GOT3 (cell line): ENCODE measurements at regions not wholly inside any gene's neighbourhood (a gene's known extent, or its start where the extent isn't known, plus 50 kb on each side); places are given as distances from the start of the nearest gene placed in this dataset.

Experiments used
- DNase-seq: peaks from one replicate; lab custom pipeline; 2025; ENCODE audit warnings: mixed read lengths; lab: John Stamatoyannopoulos, UW

GRCh38 chr5:116651653-116652052 is 77.0 kb upstream of the SEMA6A start:
- no peak for DNase-seq

DNA sequence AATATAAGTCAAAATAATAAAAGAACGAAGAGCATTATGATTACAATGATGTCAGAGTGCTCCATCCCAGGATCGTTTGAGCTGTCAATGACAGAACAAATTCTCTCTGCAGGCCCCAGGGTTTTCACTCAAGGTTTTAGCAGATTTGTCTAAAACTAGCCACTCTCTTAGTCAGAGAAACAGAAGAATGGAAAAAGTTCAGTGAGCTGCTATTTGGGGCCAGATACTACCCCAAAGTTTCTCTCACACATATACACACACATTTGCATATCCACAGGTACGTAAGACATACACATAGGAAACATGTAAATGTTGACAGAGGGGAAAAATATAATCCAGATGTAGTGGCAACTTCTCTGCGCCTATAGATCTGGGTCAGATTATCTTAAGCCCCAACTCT is 76.3 kb upstream of the SEMA6A start:
- DNase-seq: no peak

DNA sequence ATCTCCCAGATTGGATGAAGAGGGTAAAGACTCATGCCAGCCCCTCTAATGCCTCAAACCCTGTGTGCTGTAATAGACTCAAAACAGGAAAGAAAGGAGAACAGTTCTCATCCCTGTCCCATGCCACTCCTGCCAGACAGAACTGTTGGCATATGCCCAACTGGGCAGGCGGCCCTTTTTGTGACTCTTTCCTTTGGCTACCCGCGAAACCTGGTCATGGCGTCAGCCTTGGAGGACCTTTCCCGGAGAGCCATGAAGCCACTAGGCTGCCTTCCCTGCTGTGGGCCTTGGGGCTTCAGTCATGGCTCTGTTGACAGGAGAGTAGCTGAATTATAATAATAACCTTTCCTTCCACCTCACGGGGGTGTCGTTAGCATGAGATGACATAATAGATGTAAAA is 75.9 kb upstream of the SEMA6A start:
- no peak for DNase-seq

GRCh38 chr5:116646611-116647289 is 72.1 kb upstream of the SEMA6A start:
- DNase-seq: no peak

GRCh38 chr5:116645627-116646026 is 71.0 kb upstream of the SEMA6A start:
- no peak for DNase-seq

- no peak for DNase-seq
Observed at GRCh38 chr5:116640236-116640635, 65.6 kb upstream of the SEMA6A start.

GRCh38 chr5:116637149-116637740 is 62.6 kb upstream of the SEMA6A start:
- DNase-seq: no peak

- DNase-seq: no peak
Observed at GRCh38 chr5:116632890-116633289, 58.3 kb upstream of the SEMA6A start.

- DNase-seq: no peak
Observed at GRCh38 chr5:116631147-116631546, 56.5 kb upstream of the SEMA6A start.

DNA sequence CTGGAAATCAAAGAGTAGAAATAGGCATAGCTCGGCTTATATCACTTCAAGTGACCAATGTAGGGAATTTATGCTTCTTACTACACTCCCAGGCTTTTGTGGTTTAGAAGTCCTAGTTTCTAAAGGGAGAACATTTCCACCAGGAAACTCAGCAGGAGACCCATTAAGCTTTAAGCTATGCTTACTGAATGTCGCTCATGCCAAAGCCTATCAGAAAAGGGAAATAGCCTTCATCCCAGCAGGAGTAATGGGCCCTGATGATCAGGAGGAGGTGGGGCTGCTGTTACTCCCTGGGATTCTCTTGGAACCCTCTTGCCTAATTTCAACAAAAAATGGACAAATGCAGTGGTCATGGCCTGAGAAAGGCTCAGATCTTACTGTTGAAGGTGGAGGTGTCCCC is 54.5 kb upstream of the SEMA6A start:
- no peak for DNase-seq

- no peak for DNase-seq
Observed at GRCh38 chr5:116626945-116627679, 52.5 kb upstream of the SEMA6A start.

GRCh38 chr5:116626272-116626723 is 51.7 kb upstream of the SEMA6A start:
- DNase-seq: no peak
